ENCODE measurements at regions not wholly inside any gene's neighbourhood (a gene's known extent, or its start where the extent isn't known, plus 50 kb on each side); places are given as distances from the start of the nearest gene placed in this dataset.
A peak's percentile ranks its signal among the peaks of the same experiment; 100 is the strongest.

- no TSS peak for BruUV-seq (replicated peaks)
- intact Hi-C loops (cut with micrococcal nuclease) = no loop called here
- H3K4me1 ChIP-seq (ENCODE audit: insufficient read depth, low read length) = no peaks in the 10 kb centered on the region
- no peak overlapping the region for H3K9ac ChIP-seq (ENCODE audit: low read length)
- H3F3A ChIP-seq (ENCODE audit: low read length, unreplicated experiment) = no peaks in the 10 kb centered on the region
- H3K4me3 ChIP-seq (ENCODE audit: low read length) = no peak overlapping the region
- ChIA-PET CTCF (no interaction called here), POLR2A (ENCODE audit: unreplicated experiment) (no interaction called here)
- no peak overlapping the region for H2AFZ ChIP-seq (ENCODE audit: low read length)
- DNase-seq = no peak
- no peaks in the 10 kb centered on the region for H3K79me2 ChIP-seq (ENCODE audit: low read length)
- H3K4me2 ChIP-seq (ENCODE audit: low read length) = no peak overlapping the region
- TF ChIP-seq CTCF (conservative IDR thresholded peaks at IDR 0.05; ENCODE audit: low read depth, low read length) (no peak), EZH2phosphoT487 (IDR thresholded peaks at IDR 0.05; ENCODE audit: borderline replicate concordance, low read length) (no peak), EZH2 (IDR thresholded peaks at IDR 0.05; ENCODE audit: low read length, unreplicated experiment) (no peak)
- H3K27ac ChIP-seq (ENCODE audit: low read length) = no peak overlapping the region
- no peaks in the 10 kb centered on the region for H3K9me2 ChIP-seq (replicated peaks; ENCODE audit: low read length)
- no peaks in the 10 kb centered on the region for H3K36me3 ChIP-seq (ENCODE audit: low read depth, low read length)
- no peak for ATAC-seq
- H3K9me3 ChIP-seq (ENCODE audit: low read length) = no peaks in the 10 kb centered on the region
- no peaks in the 10 kb centered on the region for H3K27me3 ChIP-seq (ENCODE audit: low read length)
- no peaks in the 10 kb centered on the region for H4K20me1 ChIP-seq (ENCODE audit: low read length)
Observed at GRCh38 chr9:103700195-103700962, 393.7 kb upstream of the SMC2 start.

- Histone ChIP-seq H3K4me3 (ENCODE audit: low read length) (no peak overlapping the region), H4K20me1 (ENCODE audit: low read length) (no peaks in the 10 kb centered on the region), H3K27me3 (ENCODE audit: low read length) (no peaks in the 10 kb centered on the region), H3K9ac (ENCODE audit: low read length) (no peak overlapping the region), H3K79me2 (ENCODE audit: low read length) (no peaks in the 10 kb centered on the region), H3K27ac (ENCODE audit: low read length) (no peak overlapping the region), H3K9me3 (ENCODE audit: low read length) (no peaks in the 10 kb centered on the region), H3F3A (ENCODE audit: low read length, unreplicated experiment) (no peaks in the 10 kb centered on the region), H3K4me2 (ENCODE audit: low read length) (no peak overlapping the region), H3K36me3 (ENCODE audit: low read depth, low read length) (no peaks in the 10 kb centered on the region), H3K9me2 (replicated peaks; ENCODE audit: low read length) (no peaks in the 10 kb centered on the region), H2AFZ (ENCODE audit: low read length) (no peak overlapping the region), H3K4me1 (ENCODE audit: insufficient read depth, low read length) (no peaks in the 10 kb centered on the region)
- no TSS peak for BruUV-seq (replicated peaks)
- ChIA-PET CTCF (no interaction called here), POLR2A (ENCODE audit: unreplicated experiment) (no interaction called here)
- intact Hi-C loops (cut with micrococcal nuclease) = no loop called here
- TF ChIP-seq CTCF (conservative IDR thresholded peaks at IDR 0.05; ENCODE audit: low read depth, low read length) = no peak
- no peak for TF ChIP-seq EZH2 (IDR thresholded peaks at IDR 0.05; ENCODE audit: low read length, unreplicated experiment)
- no peak for TF ChIP-seq EZH2phosphoT487 (IDR thresholded peaks at IDR 0.05; ENCODE audit: borderline replicate concordance, low read length)
- DNase-seq (no peak), ATAC-seq (no peak)
Observed at GRCh38 chr9:103702572-103702971, 391.5 kb upstream of the SMC2 start.

- ChIA-PET POLR2A (ENCODE audit: unreplicated experiment) (no interaction called here), CTCF (no interaction called here)
- no peaks in the 10 kb centered on the region for H3K9me3 ChIP-seq (ENCODE audit: low read length)
- no peaks in the 10 kb centered on the region for H4K20me1 ChIP-seq (ENCODE audit: low read length)
- H3K9me2 ChIP-seq (replicated peaks; ENCODE audit: low read length) = no peaks in the 10 kb centered on the region
- intact Hi-C loops (cut with micrococcal nuclease) = no loop called here
- H3K79me2 ChIP-seq (ENCODE audit: low read length) = no peaks in the 10 kb centered on the region
- no peaks in the 10 kb centered on the region for H3F3A ChIP-seq (ENCODE audit: low read length, unreplicated experiment)
- no peak overlapping the region for H3K27ac ChIP-seq (ENCODE audit: low read length)
- ATAC-seq (peak; percentile 42), DNase-seq (peak; percentile 15)
- H3K4me1 ChIP-seq (ENCODE audit: insufficient read depth, low read length) = no peaks in the 10 kb centered on the region
- H3K27me3 ChIP-seq (ENCODE audit: low read length) = no peaks in the 10 kb centered on the region
- H3K36me3 ChIP-seq (ENCODE audit: low read depth, low read length) = no peaks in the 10 kb centered on the region
- no peak overlapping the region for H2AFZ ChIP-seq (ENCODE audit: low read length)
- H3K9ac ChIP-seq (ENCODE audit: low read length) = no peak overlapping the region
- no peak overlapping the region for H3K4me2 ChIP-seq (ENCODE audit: low read length)
- no TSS peak for BruUV-seq (replicated peaks)
- no peak for TF ChIP-seq CTCF (conservative IDR thresholded peaks at IDR 0.05; ENCODE audit: low read depth, low read length)
- TF ChIP-seq EZH2 (IDR thresholded peaks at IDR 0.05; ENCODE audit: low read length, unreplicated experiment) = no peak
- TF ChIP-seq EZH2phosphoT487 (IDR thresholded peaks at IDR 0.05; ENCODE audit: borderline replicate concordance, low read length) = no peak
- no peak overlapping the region for H3K4me3 ChIP-seq (ENCODE audit: low read length)
Observed at GRCh38 chr9:103707181-103707580, 386.9 kb upstream of the SMC2 start.
